ENCODE measurements at regions not wholly inside any gene's neighbourhood (a gene's known extent, or its start where the extent isn't known, plus 50 kb on each side); places are given as distances from the start of the nearest gene placed in this dataset.
"Not testable (repeated sequence)": the region's sequence is repeated elsewhere in the genome, so short reads cannot be mapped to it uniquely, and the experiment has no call there.

DNA sequence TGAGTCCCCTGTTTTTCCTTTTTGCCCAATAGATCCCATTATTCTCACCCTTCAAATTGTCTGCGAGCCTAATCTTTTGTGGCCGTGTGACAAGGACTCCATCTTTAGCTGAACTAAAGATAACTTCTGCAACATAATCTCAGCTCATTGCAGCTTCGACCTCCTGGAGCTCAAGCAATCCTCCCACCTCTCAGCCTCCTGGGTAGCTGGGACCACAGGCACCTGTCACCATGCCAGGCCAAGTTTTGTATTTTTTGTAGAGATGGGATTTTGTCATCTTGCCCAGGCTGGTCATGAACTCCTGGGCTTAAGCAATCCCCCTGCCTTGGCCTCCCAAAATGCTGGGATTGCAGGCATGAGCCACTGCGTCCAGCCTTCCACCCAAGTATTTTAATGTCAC, 161.0 kb downstream of the GJA1 start:
- TF ChIP-seq, protein P1, sequence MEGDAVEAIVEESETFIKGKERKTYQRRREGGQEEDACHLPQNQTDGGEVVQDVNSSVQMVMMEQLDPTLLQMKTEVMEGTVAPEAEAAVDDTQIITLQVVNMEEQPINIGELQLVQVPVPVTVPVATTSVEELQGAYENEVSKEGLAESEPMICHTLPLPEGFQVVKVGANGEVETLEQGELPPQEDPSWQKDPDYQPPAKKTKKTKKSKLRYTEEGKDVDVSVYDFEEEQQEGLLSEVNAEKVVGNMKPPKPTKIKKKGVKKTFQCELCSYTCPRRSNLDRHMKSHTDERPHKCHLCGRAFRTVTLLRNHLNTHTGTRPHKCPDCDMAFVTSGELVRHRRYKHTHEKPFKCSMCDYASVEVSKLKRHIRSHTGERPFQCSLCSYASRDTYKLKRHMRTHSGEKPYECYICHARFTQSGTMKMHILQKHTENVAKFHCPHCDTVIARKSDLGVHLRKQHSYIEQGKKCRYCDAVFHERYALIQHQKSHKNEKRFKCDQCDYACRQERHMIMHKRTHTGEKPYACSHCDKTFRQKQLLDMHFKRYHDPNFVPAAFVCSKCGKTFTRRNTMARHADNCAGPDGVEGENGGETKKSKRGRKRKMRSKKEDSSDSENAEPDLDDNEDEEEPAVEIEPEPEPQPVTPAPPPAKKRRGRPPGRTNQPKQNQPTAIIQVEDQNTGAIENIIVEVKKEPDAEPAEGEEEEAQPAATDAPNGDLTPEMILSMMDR (IDR thresholded peaks at IDR 0.05; ENCODE audit: partially characterized antibody, unreplicated experiment), result no peak
- no peaks in the 10 kb centered on the region for H3K36me3 Mint-ChIP-seq (ENCODE audit: unreplicated experiment)

DNA sequence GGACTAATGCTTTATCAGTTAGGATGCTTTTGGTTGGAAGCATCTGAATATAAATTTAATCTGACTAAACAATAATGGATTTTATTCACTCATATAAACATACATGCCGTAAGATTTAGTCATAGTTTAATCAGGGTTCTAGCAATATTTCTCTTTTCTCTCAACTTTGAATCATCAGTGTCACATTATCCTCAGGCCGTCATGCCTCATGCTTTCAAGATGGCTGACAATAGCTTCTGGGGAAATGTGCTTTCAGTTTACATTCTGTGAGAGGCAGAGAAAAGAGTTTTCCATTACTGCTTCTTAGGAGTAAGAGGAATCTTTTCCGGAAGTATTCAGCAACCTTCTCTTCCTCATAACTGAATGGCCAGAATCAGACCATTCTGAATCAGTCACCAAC, 162.2 kb downstream of the GJA1 start:
- Mint-ChIP-seq H3K27me3 (ENCODE audit: unreplicated experiment) (no peaks in the 10 kb centered on the region), H3K4me3 (ENCODE audit: unreplicated experiment) (no peak overlapping the region), H3K36me3 (ENCODE audit: unreplicated experiment) (no peaks in the 10 kb centered on the region), H3K27ac (ENCODE audit: unreplicated experiment) (no peak overlapping the region), H3K9me3 (ENCODE audit: unreplicated experiment) (peaks cover 2% of the 10 kb centered on the region), H3K4me1 (ENCODE audit: low read depth, unreplicated experiment) (peaks cover 5% of the 10 kb centered on the region)
- no peak for DNase-seq
- TF ChIP-seq, protein P1 (IDR thresholded peaks at IDR 0.05; ENCODE audit: partially characterized antibody, unreplicated experiment), result no peak

More for the DNA sequence above, 161.0 kb downstream of the GJA1 start:
- Mint-ChIP-seq H3K9me3 (ENCODE audit: unreplicated experiment) (no peaks in the 10 kb centered on the region), H3K4me1 (ENCODE audit: low read depth, unreplicated experiment) (peaks cover 5% of the 10 kb centered on the region), H3K4me3 (ENCODE audit: unreplicated experiment) (no peak overlapping the region), H3K27me3 (ENCODE audit: unreplicated experiment) (no peaks in the 10 kb centered on the region), H3K27ac (ENCODE audit: unreplicated experiment) (no peak overlapping the region)
- DNase-seq, result no peak

GRCh38 chr6:121599331-121599730, 163.9 kb downstream of the GJA1 start:
- not testable (repeated sequence) for H3K27ac Mint-ChIP-seq (ENCODE audit: unreplicated experiment); H3K9me3 Mint-ChIP-seq (ENCODE audit: unreplicated experiment); DNase-seq; H3K4me3 Mint-ChIP-seq (ENCODE audit: unreplicated experiment); H3K36me3 Mint-ChIP-seq (ENCODE audit: unreplicated experiment); H3K27me3 Mint-ChIP-seq (ENCODE audit: unreplicated experiment); H3K4me1 Mint-ChIP-seq (ENCODE audit: low read depth, unreplicated experiment)

GRCh38 chr6:121600389-121601168, 165.1 kb downstream of the GJA1 start:
- Mint-ChIP-seq H3K4me1 (ENCODE audit: low read depth, unreplicated experiment) (no peaks in the 10 kb centered on the region), H3K27me3 (ENCODE audit: unreplicated experiment) (no peaks in the 10 kb centered on the region), H3K27ac (ENCODE audit: unreplicated experiment) (no peak overlapping the region), H3K9me3 (ENCODE audit: unreplicated experiment) (peaks cover 2% of the 10 kb centered on the region), H3K4me3 (ENCODE audit: unreplicated experiment) (no peak overlapping the region), H3K36me3 (ENCODE audit: unreplicated experiment) (no peaks in the 10 kb centered on the region)
- TF ChIP-seq, protein P1 (IDR thresholded peaks at IDR 0.05; ENCODE audit: partially characterized antibody, unreplicated experiment), result no peak
- DNase-seq, result no peak

GRCh38 chr6:121603486-121603885, 168.0 kb downstream of the GJA1 start:
- TF ChIP-seq, protein P1 (IDR thresholded peaks at IDR 0.05; ENCODE audit: partially characterized antibody, unreplicated experiment), result no peak

More at GRCh38 chr6:121603486-121603885, 168.0 kb downstream of the GJA1 start:
- Mint-ChIP-seq H3K27ac (ENCODE audit: unreplicated experiment) (no peak overlapping the region), H3K9me3 (ENCODE audit: unreplicated experiment) (peaks cover 2% of the 10 kb centered on the region), H3K4me3 (ENCODE audit: unreplicated experiment) (no peak overlapping the region), H3K36me3 (ENCODE audit: unreplicated experiment) (no peaks in the 10 kb centered on the region), H3K27me3 (ENCODE audit: unreplicated experiment) (no peaks in the 10 kb centered on the region), H3K4me1 (ENCODE audit: low read depth, unreplicated experiment) (no peaks in the 10 kb centered on the region)
- DNase-seq, result no peak
